SJCRH30 (cell line): ENCODE measurements at regions not wholly inside any gene's neighbourhood (a gene's known extent, or its start where the extent isn't known, plus 50 kb on each side); places are given as distances from the start of the nearest gene placed in this dataset.

Source experiments
- DNase-seq, 2 experiments: peaks; one replicate each; pipeline ENCODE4 v3.0.0-alpha.2; 2015 to 2020
- H3K27ac ChIP-seq: fragments of 250-450 bp; sonication (Bioruptor Pico); 2 replicates; pipeline ENCODE4 v1.5.1; 2020; ENCODE audit warnings: mild to moderate bottlenecking, moderate library complexity
- H3K27me3 ChIP-seq: fragments of 250-450 bp; sonication (Bioruptor Pico); 2 replicates; pipeline ENCODE4 v1.5.1; 2020; ENCODE audit warnings: mild to moderate bottlenecking, moderate library complexity
- H3K36me3 ChIP-seq: fragments of 250-450 bp; sonication (Bioruptor Pico); 2 replicates; pipeline ENCODE4 v1.5.1; 2020; ENCODE audit warnings: mild to moderate bottlenecking, moderate library complexity
- H3K4me1 ChIP-seq: fragments of 250-450 bp; sonication (Bioruptor Pico); 2 replicates; pipeline ENCODE4 v1.5.1; 2020; ENCODE audit warnings: mild to moderate bottlenecking, moderate library complexity
- H3K4me3 ChIP-seq: fragments of 250-450 bp; sonication (Bioruptor Pico); 2 replicates; pipeline ENCODE4 v1.5.1; 2020; ENCODE audit warnings: mild to moderate bottlenecking, moderate library complexity
- H3K9me3 ChIP-seq: fragments of 250-450 bp; sonication (Bioruptor Pico); replicated peaks from 2 replicates; pipeline ENCODE4 v1.5.1; 2020; ENCODE audit warnings: mild to moderate bottlenecking, moderate library complexity

DNA sequence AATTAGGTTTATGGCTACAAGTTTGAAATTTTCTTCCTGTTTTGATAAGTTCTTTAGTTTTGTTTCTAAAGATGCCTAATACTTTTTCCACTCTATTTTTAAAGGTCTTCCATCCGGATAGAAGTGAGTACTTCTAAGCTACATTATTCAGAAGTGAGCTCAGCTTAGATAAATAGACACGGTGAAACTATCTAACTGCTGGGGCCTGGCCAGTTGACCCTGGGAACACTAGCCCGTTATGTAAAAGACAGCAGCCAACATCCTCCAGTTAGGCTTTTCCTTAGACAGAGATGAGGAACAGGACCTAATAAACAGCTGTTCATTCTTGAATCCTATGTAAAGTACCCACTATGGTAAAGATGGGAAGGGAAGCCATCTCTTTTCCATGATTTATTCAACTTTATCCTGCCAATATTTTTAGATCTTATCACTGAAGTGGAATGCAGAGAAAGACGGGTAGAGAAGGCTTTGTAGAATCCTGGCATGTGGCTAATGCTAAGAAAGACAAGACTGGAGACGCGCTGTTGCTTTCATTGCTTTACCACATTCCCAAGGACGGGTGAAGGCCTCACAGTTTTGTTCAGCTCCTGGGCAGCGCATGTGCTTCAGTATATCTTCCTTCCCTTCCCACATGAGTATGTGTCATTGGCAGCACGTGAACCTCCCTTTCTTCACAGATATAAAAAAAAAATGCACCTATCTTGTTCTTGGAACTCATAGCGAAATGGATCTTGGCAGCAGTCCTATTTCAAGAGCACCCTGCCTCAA is 340.0 kb upstream of the MEOX2 start:
- Histone ChIP-seq H3K4me1 (peaks cover 31% of the 10 kb centered on the region), H3K9me3 (no peaks in the 10 kb centered on the region), H3K27me3 (no peaks in the 10 kb centered on the region), H3K36me3 (no peaks in the 10 kb centered on the region), H3K4me3 (no peak overlapping the region), H3K27ac (no peak overlapping the region)
- DNase-seq, result peak in 1 of 2 experiments; percentile 39

DNA sequence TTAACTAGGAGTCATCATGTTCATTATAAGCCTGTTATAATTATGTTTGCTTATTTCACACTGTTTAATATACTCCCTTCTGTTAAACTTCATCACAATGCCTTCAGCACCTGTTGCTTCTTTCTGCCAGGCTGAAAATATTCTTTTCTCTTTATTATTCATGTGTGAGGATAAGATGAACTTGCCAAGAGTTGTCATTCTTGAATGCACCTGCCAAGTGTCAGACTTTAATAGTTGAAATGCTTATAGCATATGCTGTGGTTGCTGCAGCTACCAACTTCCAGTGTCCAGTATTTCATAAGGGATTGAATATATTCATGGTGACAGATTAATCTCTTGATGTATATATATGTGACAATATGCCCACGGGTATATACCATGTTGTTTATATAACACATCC is 339.2 kb upstream of the MEOX2 start:
- no peaks in the 10 kb centered on the region for H3K36me3 ChIP-seq
- peak in 1 of 2 experiments; percentile 44 for DNase-seq
- no peaks in the 10 kb centered on the region for H3K27me3 ChIP-seq
- H3K4me3 ChIP-seq, result no peak overlapping the region
- H3K4me1 ChIP-seq, result peaks cover 31% of the 10 kb centered on the region
- H3K9me3 ChIP-seq, result no peaks in the 10 kb centered on the region
- no peak overlapping the region for H3K27ac ChIP-seq

DNA sequence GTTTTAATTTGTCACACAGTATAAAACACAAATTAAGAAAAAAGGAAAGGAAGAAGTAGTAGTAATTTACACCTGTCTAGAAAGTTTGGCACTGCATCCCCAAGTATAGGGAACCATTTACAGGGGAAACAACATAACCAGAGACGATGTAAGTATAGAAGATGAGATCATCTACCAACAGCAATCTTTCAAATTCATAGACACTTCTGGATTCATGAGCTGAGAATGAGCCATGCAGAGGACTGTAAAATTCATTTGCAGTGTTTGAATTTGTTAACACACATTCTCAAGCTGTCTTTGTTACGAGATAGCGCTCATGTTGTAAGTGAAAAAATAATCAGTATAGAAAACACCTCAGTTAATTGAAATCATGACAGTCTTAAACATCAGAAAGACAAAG is 337.0 kb upstream of the MEOX2 start:
- peaks cover 26% of the 10 kb centered on the region for H3K4me1 ChIP-seq
- H3K9me3 ChIP-seq, result no peaks in the 10 kb centered on the region
- DNase-seq, result no peak
- no peaks in the 10 kb centered on the region for H3K27me3 ChIP-seq
- no peak overlapping the region for H3K4me3 ChIP-seq
- H3K27ac ChIP-seq, result no peak overlapping the region
- H3K36me3 ChIP-seq, result no peaks in the 10 kb centered on the region

DNA sequence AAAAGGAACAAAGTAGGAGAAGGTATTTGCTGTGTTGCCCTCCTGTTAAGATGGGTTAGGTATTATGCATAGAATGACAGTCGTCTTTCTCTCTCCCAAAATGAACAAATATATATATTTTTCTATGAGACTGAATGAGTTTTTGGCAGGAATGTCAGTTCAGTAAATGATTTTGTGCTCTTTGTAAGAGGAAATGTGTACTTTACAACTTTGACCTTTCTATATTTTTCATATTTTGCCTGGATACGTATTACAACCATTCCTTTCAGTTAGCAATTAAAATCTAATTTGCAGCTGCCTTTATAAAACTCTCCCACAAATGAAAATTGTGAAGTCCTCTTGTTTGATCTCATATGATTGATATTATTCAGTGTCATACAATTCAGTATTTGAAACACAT is 336.6 kb upstream of the MEOX2 start:
- H3K4me1 ChIP-seq, result peaks cover 22% of the 10 kb centered on the region
- H3K4me3 ChIP-seq, result no peak overlapping the region
- H3K9me3 ChIP-seq, result no peaks in the 10 kb centered on the region
- no peak overlapping the region for H3K27ac ChIP-seq
- H3K27me3 ChIP-seq, result no peaks in the 10 kb centered on the region
- H3K36me3 ChIP-seq, result no peaks in the 10 kb centered on the region
- DNase-seq, result no peak

DNA sequence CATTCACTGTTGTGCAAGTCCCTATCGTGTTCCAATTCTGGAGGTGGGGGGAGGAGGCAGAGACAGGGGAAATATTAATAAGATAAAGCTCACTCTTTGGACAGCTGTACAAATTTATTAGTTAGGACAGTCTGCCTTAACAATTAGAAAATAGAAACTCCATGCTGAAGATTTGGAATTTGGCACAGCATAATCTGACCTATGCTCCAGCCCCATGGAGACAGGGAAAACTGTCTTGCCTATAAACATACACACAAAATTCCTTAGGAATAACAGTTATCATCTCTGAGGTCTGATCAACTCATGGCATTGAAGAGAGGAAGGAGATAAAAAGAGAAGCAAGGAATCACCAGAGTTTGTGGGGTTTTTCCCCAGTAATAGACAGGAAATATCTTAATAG is 335.4 kb upstream of the MEOX2 start:
- H3K27me3 ChIP-seq, result no peaks in the 10 kb centered on the region
- H3K9me3 ChIP-seq, result no peaks in the 10 kb centered on the region
- H3K4me1 ChIP-seq, result peaks cover 15% of the 10 kb centered on the region
- DNase-seq, result no peak
- no peaks in the 10 kb centered on the region for H3K36me3 ChIP-seq
- H3K27ac ChIP-seq, result no peak overlapping the region
- H3K4me3 ChIP-seq, result no peak overlapping the region

DNA sequence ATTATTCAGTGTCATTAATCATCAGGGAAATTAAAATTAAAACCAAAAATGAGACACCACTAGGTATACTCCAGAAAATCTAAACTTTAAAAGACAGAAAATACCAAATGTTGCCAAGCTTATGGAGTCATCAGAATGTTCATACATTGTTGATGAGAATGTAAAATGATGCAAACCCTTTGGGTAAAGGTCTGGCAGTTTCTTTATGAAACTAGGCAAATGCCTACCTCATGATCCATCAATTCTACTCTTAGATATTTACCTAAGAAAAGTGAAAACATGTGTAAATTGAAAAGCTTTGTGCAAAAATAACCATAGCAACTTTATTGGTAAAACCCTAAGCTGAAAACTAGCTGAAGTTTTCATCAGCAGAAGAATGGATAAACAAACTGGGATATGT is 329.5 kb upstream of the MEOX2 start:
- DNase-seq, result no peak
- Histone ChIP-seq H3K27me3 (no peaks in the 10 kb centered on the region), H3K4me3 (no peak overlapping the region), H3K36me3 (no peaks in the 10 kb centered on the region), H3K27ac (no peak overlapping the region), H3K9me3 (no peaks in the 10 kb centered on the region), H3K4me1 (no peaks in the 10 kb centered on the region)

DNA sequence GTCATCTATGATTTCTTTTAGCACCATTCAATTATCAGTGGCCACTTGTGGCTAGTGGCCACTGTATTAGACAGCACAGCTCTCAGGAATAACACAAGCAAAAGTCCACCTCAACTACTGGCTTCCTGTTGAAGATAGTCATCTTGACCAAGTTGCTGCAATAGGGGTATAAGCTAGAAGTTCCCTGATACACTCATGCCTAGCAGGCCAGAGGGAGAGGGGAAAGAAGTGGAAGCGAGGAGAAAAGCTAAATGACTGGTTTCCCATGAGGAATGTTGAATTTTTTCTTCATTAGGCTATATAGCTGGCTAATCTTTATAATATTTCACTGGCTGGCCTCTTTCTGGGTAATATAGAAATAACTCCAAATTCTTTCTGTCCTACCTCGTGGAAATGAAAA is 327.5 kb upstream of the MEOX2 start:
- Histone ChIP-seq H3K9me3 (no peaks in the 10 kb centered on the region), H3K4me3 (no peak overlapping the region), H3K27ac (no peak overlapping the region), H3K27me3 (no peaks in the 10 kb centered on the region), H3K4me1 (no peaks in the 10 kb centered on the region), H3K36me3 (no peaks in the 10 kb centered on the region)
- DNase-seq, result no peak

DNA sequence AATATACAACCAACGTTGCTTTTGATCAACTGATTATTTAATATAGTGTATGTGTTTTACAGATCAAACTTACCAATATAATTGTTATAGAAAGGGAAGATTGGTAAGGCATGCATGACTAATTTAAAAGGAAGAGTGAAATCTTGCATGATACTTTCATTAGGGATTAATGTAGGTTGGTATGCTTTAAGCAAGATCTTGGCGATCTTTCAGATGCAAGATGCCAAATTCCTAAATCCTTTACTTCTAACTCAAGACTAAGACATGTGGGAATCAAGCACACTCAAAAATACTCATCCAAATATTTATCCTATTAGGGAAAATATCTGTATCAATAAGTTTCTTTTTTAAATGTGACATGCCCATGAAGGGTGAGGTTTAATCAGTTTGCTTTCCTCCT is 321.4 kb upstream of the MEOX2 start:
- Histone ChIP-seq H3K27ac (no peak overlapping the region), H3K27me3 (no peaks in the 10 kb centered on the region), H3K9me3 (no peaks in the 10 kb centered on the region), H3K4me1 (no peaks in the 10 kb centered on the region), H3K36me3 (no peaks in the 10 kb centered on the region), H3K4me3 (no peak overlapping the region)
- no peak for DNase-seq

DNA sequence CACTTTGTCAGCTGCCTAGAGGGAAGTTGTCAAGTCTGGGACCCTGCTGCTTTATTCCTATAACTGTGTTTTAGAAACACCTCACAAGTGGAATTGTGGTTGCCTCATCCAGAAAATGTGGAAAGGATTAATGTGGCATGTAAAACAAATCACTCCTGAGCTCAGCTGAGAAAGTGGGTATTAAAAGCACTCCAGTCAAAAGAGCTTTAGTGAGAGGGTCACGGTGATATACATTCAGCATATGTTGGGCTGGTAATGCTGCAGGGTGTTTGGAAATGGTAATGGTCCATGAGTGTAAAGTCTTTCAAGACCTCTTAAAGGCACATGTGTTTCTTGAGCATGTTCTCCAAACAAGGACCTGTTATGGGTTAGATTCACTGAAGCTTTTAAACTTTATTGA is 318.2 kb upstream of the MEOX2 start:
- H3K27me3 ChIP-seq, result no peaks in the 10 kb centered on the region
- no peak overlapping the region for H3K27ac ChIP-seq
- peak; percentile 18 to 61 for DNase-seq
- no peaks in the 10 kb centered on the region for H3K9me3 ChIP-seq
- no peaks in the 10 kb centered on the region for H3K4me1 ChIP-seq
- no peaks in the 10 kb centered on the region for H3K36me3 ChIP-seq
- no peak overlapping the region for H3K4me3 ChIP-seq

DNA sequence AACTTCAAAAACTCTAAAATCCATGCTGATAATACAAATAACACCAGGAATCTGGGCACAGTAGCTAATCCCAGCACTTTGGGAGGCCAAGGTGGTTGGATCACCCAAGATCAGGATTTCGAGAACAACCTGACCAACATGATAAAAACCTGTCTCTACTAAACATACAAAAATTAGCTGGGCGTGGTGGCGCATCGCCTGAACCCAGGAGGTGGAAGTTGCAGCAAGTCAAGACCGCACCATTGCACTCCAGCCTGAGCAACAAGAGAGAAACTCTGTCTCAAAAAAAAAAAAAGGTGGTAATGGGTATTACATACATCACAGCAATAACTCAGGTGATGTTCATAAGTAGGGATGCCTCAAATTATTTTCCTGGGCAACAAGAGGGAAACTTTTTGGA is 315.0 kb upstream of the MEOX2 start:
- Histone ChIP-seq H3K4me3 (no peak overlapping the region), H3K4me1 (no peaks in the 10 kb centered on the region), H3K27me3 (no peaks in the 10 kb centered on the region), H3K36me3 (no peaks in the 10 kb centered on the region), H3K27ac (no peak overlapping the region), H3K9me3 (no peaks in the 10 kb centered on the region)
- no peak for DNase-seq

DNA sequence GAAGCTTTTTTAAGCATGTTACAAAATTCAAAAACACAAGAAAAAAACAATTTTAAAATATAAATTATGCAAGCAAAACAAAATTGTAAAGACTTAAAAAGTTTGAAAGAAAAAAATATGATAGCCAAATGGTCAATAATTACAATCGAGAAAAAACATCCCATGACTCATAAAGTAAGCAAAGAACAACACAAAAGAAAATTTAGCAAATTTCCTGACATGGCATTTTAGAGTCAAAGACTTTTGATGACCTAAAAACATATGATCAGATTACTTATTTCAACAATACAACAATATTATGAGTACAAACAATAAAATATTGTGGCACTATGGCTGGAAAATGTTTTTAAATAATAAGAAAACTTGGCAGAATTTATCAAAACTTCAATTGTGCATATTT is 312.1 kb upstream of the MEOX2 start:
- Histone ChIP-seq H3K9me3 (no peaks in the 10 kb centered on the region), H3K27me3 (no peaks in the 10 kb centered on the region), H3K4me3 (no peak overlapping the region), H3K4me1 (no peaks in the 10 kb centered on the region), H3K36me3 (no peaks in the 10 kb centered on the region), H3K27ac (no peak overlapping the region)
- no peak for DNase-seq

DNA sequence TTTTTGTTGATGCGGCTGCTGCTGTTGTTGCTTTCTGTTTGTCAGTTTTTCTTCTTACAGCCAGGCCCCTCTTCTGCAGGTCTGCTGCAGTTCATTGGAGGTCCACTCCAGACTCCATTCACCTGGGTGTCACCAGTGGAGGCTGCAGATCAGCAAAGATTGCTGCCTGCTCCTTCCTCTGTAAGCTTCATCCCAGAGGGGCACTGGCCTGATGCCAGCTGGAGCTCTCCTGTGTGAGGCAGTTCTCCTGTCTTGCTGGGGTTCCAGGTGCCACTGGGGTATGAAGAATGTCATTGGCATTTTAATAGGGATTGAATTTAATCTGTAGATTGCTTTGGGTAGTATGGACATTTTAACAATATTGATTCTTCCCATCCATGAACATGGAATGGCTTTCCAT is 308.5 kb upstream of the MEOX2 start:
- Histone ChIP-seq H3K27me3 (no peaks in the 10 kb centered on the region), H3K9me3 (no peaks in the 10 kb centered on the region), H3K4me1 (no peaks in the 10 kb centered on the region), H3K27ac (no peak overlapping the region), H3K4me3 (no peak overlapping the region), H3K36me3 (no peaks in the 10 kb centered on the region)
- no peak for DNase-seq

DNA sequence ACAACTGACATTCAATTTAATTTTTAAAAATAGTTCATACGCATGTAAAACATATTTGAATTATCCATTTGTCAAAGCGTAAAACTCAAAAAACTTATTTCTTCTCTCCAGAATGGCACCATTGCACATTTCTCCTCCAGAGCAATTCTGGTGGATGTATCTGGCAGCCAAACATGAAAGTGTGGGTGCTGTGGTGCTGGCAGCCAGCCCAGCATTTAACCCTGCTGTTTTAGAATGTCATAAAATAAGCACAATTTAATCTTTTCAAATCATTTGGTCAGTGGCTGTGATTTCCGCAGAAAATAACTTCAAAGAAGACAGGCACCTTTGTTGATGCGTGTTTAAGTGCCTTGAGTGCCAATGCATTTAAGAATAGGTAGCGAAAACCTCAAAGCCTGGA is 302.7 kb upstream of the MEOX2 start:
- H3K9me3 ChIP-seq, result no peaks in the 10 kb centered on the region
- no peaks in the 10 kb centered on the region for H3K36me3 ChIP-seq
- no peaks in the 10 kb centered on the region for H3K27me3 ChIP-seq
- no peaks in the 10 kb centered on the region; the same call in 1 of the 2 replicates for H3K4me1 ChIP-seq
- no peak overlapping the region for H3K27ac ChIP-seq
- peak in 1 of 2 experiments; percentile 19 for DNase-seq
- H3K4me3 ChIP-seq, result no peak overlapping the region

DNA sequence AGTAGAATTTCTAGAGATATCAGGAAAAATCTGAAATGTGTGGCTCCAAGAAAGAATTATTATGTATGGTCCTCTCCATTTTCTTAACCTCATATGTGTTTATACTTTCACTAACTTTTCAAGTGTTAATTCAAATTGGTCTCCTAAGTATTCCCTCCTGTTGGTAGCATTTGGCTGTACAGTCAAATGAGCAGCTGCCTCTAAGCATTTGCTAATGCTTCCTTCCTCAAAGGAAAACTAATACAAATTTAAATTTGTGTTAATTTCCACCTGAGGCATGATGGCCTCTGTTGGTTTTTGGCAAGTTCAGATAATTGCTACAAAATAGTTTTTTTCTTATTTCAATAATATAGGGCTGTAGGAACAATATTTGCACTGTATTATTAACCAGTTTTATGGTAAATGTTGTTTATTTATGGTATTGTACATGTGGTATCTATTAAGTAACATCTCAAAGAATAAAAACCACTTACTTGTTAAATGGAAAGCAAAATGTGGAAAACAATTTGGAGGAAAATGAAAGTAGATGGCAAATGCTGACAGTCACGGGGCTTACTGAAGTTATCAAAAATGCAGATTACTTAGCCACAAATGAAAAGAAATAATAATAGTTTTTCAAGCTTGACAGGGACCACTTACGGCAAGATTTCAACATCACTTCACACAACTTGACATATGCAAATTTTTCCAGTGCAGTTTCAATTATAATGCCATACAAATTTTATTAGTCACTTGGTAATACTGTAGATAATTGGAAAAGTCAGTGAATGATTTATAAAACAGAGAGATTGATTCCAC is 299.3 kb upstream of the MEOX2 start:
- H3K9me3 ChIP-seq, result no peaks in the 10 kb centered on the region
- no peaks in the 10 kb centered on the region for H3K36me3 ChIP-seq
- H3K27me3 ChIP-seq, result no peaks in the 10 kb centered on the region
- no peak overlapping the region for H3K4me3 ChIP-seq
- no peaks in the 10 kb centered on the region; the same call in 1 of the 2 replicates for H3K4me1 ChIP-seq
- no peak for DNase-seq
- H3K27ac ChIP-seq, result no peak overlapping the region

DNA sequence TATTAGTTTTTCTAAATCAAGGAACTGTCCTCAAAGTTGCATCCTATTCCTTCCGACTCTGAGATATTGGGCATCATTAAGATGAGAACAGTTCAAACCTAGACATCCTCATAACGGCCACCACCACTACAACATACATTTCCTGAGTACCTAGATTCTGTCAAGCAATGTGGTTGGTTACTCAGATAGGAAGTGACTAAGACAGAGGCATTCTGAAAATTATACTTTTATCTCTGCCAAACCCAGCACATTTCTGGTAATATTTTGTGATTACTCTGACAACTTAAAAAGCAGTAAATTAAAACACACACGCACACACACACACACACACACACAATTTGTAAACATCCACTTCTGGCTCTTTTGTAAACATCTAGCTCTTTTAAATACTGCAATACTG is 291.2 kb upstream of the MEOX2 start:
- Histone ChIP-seq H3K27ac (no peak overlapping the region), H3K4me1 (no peaks in the 10 kb centered on the region), H3K27me3 (no peaks in the 10 kb centered on the region), H3K9me3 (no peaks in the 10 kb centered on the region), H3K4me3 (no peak overlapping the region), H3K36me3 (no peaks in the 10 kb centered on the region)
- no peak for DNase-seq

DNA sequence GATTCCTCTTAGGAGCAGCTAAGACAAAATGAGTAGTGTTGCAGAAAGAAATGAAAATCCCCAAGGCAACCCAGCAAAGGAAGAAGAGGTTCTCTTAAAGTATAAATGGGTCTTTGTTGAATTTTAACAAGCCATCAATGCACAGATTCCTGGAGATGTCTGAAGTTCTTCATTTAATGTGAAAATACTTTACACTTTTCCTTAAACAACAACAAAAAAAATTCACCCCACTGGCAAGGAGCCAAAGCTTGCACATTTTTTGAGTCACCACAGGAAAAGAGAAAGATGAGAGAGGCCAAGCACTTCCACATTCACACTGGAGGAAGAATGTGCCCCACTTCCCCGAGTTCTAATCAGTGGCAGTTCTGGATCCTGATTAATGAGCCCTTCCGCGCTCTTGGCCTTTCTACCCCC is 286.4 kb upstream of the MEOX2 start:
- Histone ChIP-seq H3K4me1 (no peaks in the 10 kb centered on the region), H3K27ac (no peak overlapping the region), H3K36me3 (no peaks in the 10 kb centered on the region), H3K27me3 (no peaks in the 10 kb centered on the region), H3K4me3 (no peak overlapping the region), H3K9me3 (no peaks in the 10 kb centered on the region)
- DNase-seq, result peak in 1 of 2 experiments; percentile 25
